Fibroblast of mammary gland (primary cell): ENCODE measurements at regions not wholly inside any gene's neighbourhood (a gene's known extent, or its start where the extent isn't known, plus 50 kb on each side); places are given as distances from the start of the nearest gene placed in this dataset.
"Not testable (repeated sequence)": the region's sequence is repeated elsewhere in the genome, so short reads cannot be mapped to it uniquely, and the experiment has no call there.

Experiments
- DNase-seq: peaks from one replicate; pipeline ENCODE4 v3.0.0-alpha.2; 2010; ENCODE audit warnings: low read depth
- H3K4me3 ChIP-seq: 2 replicates; pipeline ENCODE4 v1.5.1; 2011; ENCODE audit warnings: low read depth, mild to moderate bottlenecking, low read length, moderate library complexity; ENCODE audit not compliant: control insufficient read depth
- CTCF ChIP-seq: conservative IDR thresholded peaks from 2 replicates; pipeline ENCODE4 v1.5.1; 2011; ENCODE audit warnings: low read depth, low read length, inconsistent platforms; ENCODE audit not compliant: control insufficient read depth, insufficient read depth

- no peak overlapping the region for H3K4me3 ChIP-seq
- TF ChIP-seq CTCF, result no peak
- DNase-seq, result peak; percentile 80
These were observed 98.1 kb upstream of the OTUD4 start for GRCh38 chr4:145278341-145279121.

GRCh38 chr4:145277011-145277410 lies 96.6 kb upstream of the OTUD4 start:
- H3K4me3 ChIP-seq, result no peak overlapping the region
- no peak for DNase-seq
- no peak for TF ChIP-seq CTCF

GRCh38 chr4:145276050-145276449 lies 95.7 kb upstream of the OTUD4 start:
- TF ChIP-seq CTCF, result no peak
- DNase-seq, result no peak
- no peak overlapping the region for H3K4me3 ChIP-seq

GRCh38 chr4:145271194-145271593 lies 90.8 kb upstream of the OTUD4 start:
- no peak for TF ChIP-seq CTCF
- no peak for DNase-seq
- H3K4me3 ChIP-seq, result no peak overlapping the region

GRCh38 chr4:145266881-145267280 lies 86.5 kb upstream of the OTUD4 start:
- no peak for TF ChIP-seq CTCF
- H3K4me3 ChIP-seq, result no peak overlapping the region
- DNase-seq, result no peak

GRCh38 chr4:145260091-145260490 lies 79.7 kb upstream of the OTUD4 start:
- no peak for TF ChIP-seq CTCF
- no peak overlapping the region for H3K4me3 ChIP-seq
- DNase-seq, result no peak

- not testable (repeated sequence) for DNase-seq, H3K4me3 ChIP-seq
These were observed 74.9 kb upstream of the OTUD4 start for GRCh38 chr4:145255311-145255710.
